ENCODE measurements at regions not wholly inside any gene's neighbourhood (a gene's known extent, or its start where the extent isn't known, plus 50 kb on each side); places are given as distances from the start of the nearest gene placed in this dataset.

GRCh38 chr2:120899771-120900170, 164.1 kb downstream of the GLI2 start:
- TF ChIP-seq, protein P1, sequence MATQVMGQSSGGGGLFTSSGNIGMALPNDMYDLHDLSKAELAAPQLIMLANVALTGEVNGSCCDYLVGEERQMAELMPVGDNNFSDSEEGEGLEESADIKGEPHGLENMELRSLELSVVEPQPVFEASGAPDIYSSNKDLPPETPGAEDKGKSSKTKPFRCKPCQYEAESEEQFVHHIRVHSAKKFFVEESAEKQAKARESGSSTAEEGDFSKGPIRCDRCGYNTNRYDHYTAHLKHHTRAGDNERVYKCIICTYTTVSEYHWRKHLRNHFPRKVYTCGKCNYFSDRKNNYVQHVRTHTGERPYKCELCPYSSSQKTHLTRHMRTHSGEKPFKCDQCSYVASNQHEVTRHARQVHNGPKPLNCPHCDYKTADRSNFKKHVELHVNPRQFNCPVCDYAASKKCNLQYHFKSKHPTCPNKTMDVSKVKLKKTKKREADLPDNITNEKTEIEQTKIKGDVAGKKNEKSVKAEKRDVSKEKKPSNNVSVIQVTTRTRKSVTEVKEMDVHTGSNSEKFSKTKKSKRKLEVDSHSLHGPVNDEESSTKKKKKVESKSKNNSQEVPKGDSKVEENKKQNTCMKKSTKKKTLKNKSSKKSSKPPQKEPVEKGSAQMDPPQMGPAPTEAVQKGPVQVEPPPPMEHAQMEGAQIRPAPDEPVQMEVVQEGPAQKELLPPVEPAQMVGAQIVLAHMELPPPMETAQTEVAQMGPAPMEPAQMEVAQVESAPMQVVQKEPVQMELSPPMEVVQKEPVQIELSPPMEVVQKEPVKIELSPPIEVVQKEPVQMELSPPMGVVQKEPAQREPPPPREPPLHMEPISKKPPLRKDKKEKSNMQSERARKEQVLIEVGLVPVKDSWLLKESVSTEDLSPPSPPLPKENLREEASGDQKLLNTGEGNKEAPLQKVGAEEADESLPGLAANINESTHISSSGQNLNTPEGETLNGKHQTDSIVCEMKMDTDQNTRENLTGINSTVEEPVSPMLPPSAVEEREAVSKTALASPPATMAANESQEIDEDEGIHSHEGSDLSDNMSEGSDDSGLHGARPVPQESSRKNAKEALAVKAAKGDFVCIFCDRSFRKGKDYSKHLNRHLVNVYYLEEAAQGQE (IDR thresholded peaks at IDR 0.05; ENCODE audit: borderline replicate concordance): no peak
- no peak for TF ChIP-seq TAF1 (IDR thresholded peaks at IDR 0.05; ENCODE audit: low read depth)
- no peak for TF ChIP-seq EZH2 (IDR thresholded peaks at IDR 0.05; ENCODE audit: borderline replicate concordance, insufficient read depth, low read length, poor library complexity, severe bottlenecking)
- TF ChIP-seq, protein P2, sequence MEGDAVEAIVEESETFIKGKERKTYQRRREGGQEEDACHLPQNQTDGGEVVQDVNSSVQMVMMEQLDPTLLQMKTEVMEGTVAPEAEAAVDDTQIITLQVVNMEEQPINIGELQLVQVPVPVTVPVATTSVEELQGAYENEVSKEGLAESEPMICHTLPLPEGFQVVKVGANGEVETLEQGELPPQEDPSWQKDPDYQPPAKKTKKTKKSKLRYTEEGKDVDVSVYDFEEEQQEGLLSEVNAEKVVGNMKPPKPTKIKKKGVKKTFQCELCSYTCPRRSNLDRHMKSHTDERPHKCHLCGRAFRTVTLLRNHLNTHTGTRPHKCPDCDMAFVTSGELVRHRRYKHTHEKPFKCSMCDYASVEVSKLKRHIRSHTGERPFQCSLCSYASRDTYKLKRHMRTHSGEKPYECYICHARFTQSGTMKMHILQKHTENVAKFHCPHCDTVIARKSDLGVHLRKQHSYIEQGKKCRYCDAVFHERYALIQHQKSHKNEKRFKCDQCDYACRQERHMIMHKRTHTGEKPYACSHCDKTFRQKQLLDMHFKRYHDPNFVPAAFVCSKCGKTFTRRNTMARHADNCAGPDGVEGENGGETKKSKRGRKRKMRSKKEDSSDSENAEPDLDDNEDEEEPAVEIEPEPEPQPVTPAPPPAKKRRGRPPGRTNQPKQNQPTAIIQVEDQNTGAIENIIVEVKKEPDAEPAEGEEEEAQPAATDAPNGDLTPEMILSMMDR (IDR thresholded peaks at IDR 0.05; ENCODE audit: poor library complexity, severe bottlenecking): no peak

Measured in neural cell (in vitro differentiated cells).